SK-N-SH (cell line): ENCODE measurements at regions not wholly inside any gene's neighbourhood (a gene's known extent, or its start where the extent isn't known, plus 50 kb on each side); places are given as distances from the start of the nearest gene placed in this dataset.

Experiments
- CTCF ChIA-PET: fragments of 300-600, 350-600 bp; formaldehyde crosslinking; extraction: SDS; loops from one replicate; lab custom pipeline; 2021; lab: Yijun Ruan, JAX
- POLR2A ChIA-PET: fragments of 350-600 bp; sonication (Branson Sonifier 250); formaldehyde crosslinking; extraction: SDS; loops from one replicate; lab custom pipeline; 2020; ENCODE audit warnings: antibody characterized with exemption, inconsistent platforms; lab: Yijun Ruan, JAX
- DNase-seq: peaks from one replicate; pipeline ENCODE4 v3.0.0; 2012
- H2AFZ ChIP-seq: fragments of 200-600 bp; sonication (generic); 2 replicates; pipeline ENCODE4 v1.8.1; 2016; ENCODE audit warnings: antibody characterized with exemption, mild to moderate bottlenecking, low read depth
- H3F3A ChIP-seq: fragments of 200-600 bp; sonication (generic); replicated peaks from 2 replicates; pipeline ENCODE3; 2016; ENCODE audit warnings: antibody characterized with exemption, mild to moderate bottlenecking; ENCODE audit not compliant: insufficient read depth
- H3K27ac ChIP-seq, 2 experiments: fragments of 200-500 bp in 1 of 2; fragments of 200-600 bp in 1 of 2; sonication (Bioruptor generic) in 1 of 2; sonication (generic), shearing (Covaris generic) in 1 of 2; 2 replicates each; pipeline versions ENCODE4 v1.5.1 to v1.6.1; 2014 to 2016; ENCODE audit warnings: low read depth in 2 of 2, inconsistent platforms in 1 of 2, low read length in 1 of 2, mild to moderate bottlenecking in 1 of 2, mixed read lengths in 1 of 2
- H3K27me3 ChIP-seq: fragments of 200-600 bp; sonication (generic), shearing (Covaris generic); 2 replicates; pipeline ENCODE4 v1.6.1; 2016; ENCODE audit warnings: mixed run types; ENCODE audit not compliant: insufficient read depth
- H3K36me3 ChIP-seq, 2 experiments: fragments of 200-500 bp in 1 of 2; fragments of 200-600 bp in 1 of 2; sonication (Bioruptor generic) in 1 of 2; sonication (generic) in 1 of 2; replicated peaks in 1 of 2; 2 replicates each; pipeline versions ENCODE3 to v1.5.1; 2014 to 2016; ENCODE audit warnings: low read length in 1 of 2, mild to moderate bottlenecking in 1 of 2; ENCODE audit not compliant: insufficient read depth in 2 of 2, control insufficient read depth in 1 of 2
- H3K4me1 ChIP-seq, 2 experiments: fragments of 200-500 bp in 1 of 2; fragments of 200-600 bp in 1 of 2; sonication (Bioruptor generic) in 1 of 2; sonication (generic), shearing (Covaris generic) in 1 of 2; 2 replicates each; pipeline versions ENCODE4 v1.5.1 to v1.6.1; 2014 to 2016; ENCODE audit warnings: low read depth in 1 of 2, low read length in 1 of 2, mixed run types in 1 of 2; ENCODE audit not compliant: insufficient read depth in 2 of 2, control insufficient read depth in 1 of 2
- H3K4me2 ChIP-seq: fragments of 200-600 bp; sonication (generic), shearing (Covaris generic); 2 replicates; pipeline ENCODE4 v1.6.1; 2017; ENCODE audit warnings: mixed run types
- H3K4me3 ChIP-seq, 2 experiments: fragments of 200-500 bp in 1 of 2; fragments of 200-600 bp in 1 of 2; sonication (Bioruptor generic) in 1 of 2; sonication (generic), shearing (Covaris generic) in 1 of 2; 2 replicates each; pipeline versions ENCODE4 v1.5.1 to v1.8.1; 2014 to 2016; ENCODE audit warnings: low read depth in 2 of 2, inconsistent platforms in 1 of 2, low read length in 1 of 2, mild to moderate bottlenecking in 1 of 2, mixed read lengths in 1 of 2, moderate library complexity in 1 of 2
- H3K79me2 ChIP-seq: fragments of 200-600 bp; sonication (generic); 2 replicates; pipeline ENCODE4 v1.8.1; 2017; ENCODE audit warnings: mild to moderate bottlenecking; ENCODE audit not compliant: insufficient read depth
- H3K9ac ChIP-seq: fragments of 200-600 bp; sonication (generic); 2 replicates; pipeline ENCODE4 v1.6.1; 2017; ENCODE audit warnings: mixed run types
- H3K9me2 ChIP-seq: fragments of 200-600 bp; sonication (generic); 2 replicates; pipeline ENCODE4 v1.6.1; 2017; ENCODE audit warnings: mixed run types
- H3K9me3 ChIP-seq: fragments of 200-600 bp; sonication (generic); 2 replicates; pipeline ENCODE4 v1.6.1; 2017; ENCODE audit warnings: mixed run types, mild to moderate bottlenecking, moderate library complexity
- H4K20me1 ChIP-seq: fragments of 200-600 bp; sonication (generic); 2 replicates; pipeline ENCODE4 v1.6.1; 2017; ENCODE audit warnings: mild to moderate bottlenecking, mixed run types; ENCODE audit not compliant: insufficient read depth
- ELF1 ChIP-seq: IDR thresholded peaks from 2 replicates; pipeline ENCODE4 v1.4.0; 2012
- EP300 ChIP-seq, 2 experiments: IDR thresholded peaks; 2 replicates each; pipeline versions ENCODE4 v1.4.0 to v1.6.1; 2012; ENCODE audit warnings: borderline replicate concordance in 1 of 2, low read depth in 1 of 2, low read length in 1 of 2
- EZH2phosphoT487 ChIP-seq: fragments of 200-600 bp; sonication (generic); IDR thresholded peaks from 2 replicates; pipeline ENCODE4 v1.6.1; 2017; ENCODE audit warnings: low read depth, mixed run types, mild to moderate bottlenecking, antibody characterized with exemption, moderate library complexity, borderline replicate concordance
- FOSL2 ChIP-seq: IDR thresholded peaks from 2 replicates; pipeline ENCODE4 v1.4.0; 2012; ENCODE audit warnings: low read depth, mild to moderate bottlenecking, moderate library complexity, borderline replicate concordance
- FOXM1 ChIP-seq: IDR thresholded peaks from 2 replicates; pipeline ENCODE4 v1.4.0; 2012; ENCODE audit warnings: low read depth, mild to moderate bottlenecking
- GABPA ChIP-seq: IDR thresholded peaks from 2 replicates; pipeline ENCODE4 v1.4.0; 2012; ENCODE audit warnings: low read depth, mild to moderate bottlenecking
- JUND ChIP-seq: IDR thresholded peaks from 2 replicates; pipeline ENCODE4 v1.4.0; 2012
- MEF2A ChIP-seq: IDR thresholded peaks from 2 replicates; pipeline ENCODE4 v1.4.0; 2012; ENCODE audit warnings: low read depth, borderline replicate concordance
- MXI1 ChIP-seq: IDR thresholded peaks from 2 replicates; pipeline ENCODE4 v1.6.1; 2012; ENCODE audit warnings: mild to moderate bottlenecking, low read depth, low read length, improper control_type of control experiment
- NFIC ChIP-seq: IDR thresholded peaks from 2 replicates; pipeline ENCODE4 v1.4.0; 2012; ENCODE audit warnings: borderline replicate concordance
- NRF1 ChIP-seq: IDR thresholded peaks from 2 replicates; pipeline ENCODE4 v1.6.1; 2012; ENCODE audit warnings: low read depth, mild to moderate bottlenecking, low read length
- RXRA ChIP-seq: IDR thresholded peaks from 2 replicates; pipeline ENCODE4 v1.4.0; 2012; ENCODE audit warnings: low read depth, mild to moderate bottlenecking, borderline replicate concordance
- SIN3A ChIP-seq: IDR thresholded peaks from 2 replicates; pipeline ENCODE4 v1.6.1; 2012; ENCODE audit warnings: low read depth, mild to moderate bottlenecking, low read length, moderate library complexity, borderline replicate concordance
- SMC3 ChIP-seq: IDR thresholded peaks from 2 replicates; pipeline ENCODE4 v1.6.1; 2012; ENCODE audit warnings: low read depth, low read length, improper control_type of control experiment
- TCF12 ChIP-seq: IDR thresholded peaks from 2 replicates; pipeline ENCODE4 v1.4.0; 2012
- TEAD4 ChIP-seq: IDR thresholded peaks from 2 replicates; pipeline ENCODE4 v1.4.0; 2012; ENCODE audit warnings: mild to moderate bottlenecking, borderline replicate concordance; ENCODE audit not compliant: insufficient read depth
- YY1 ChIP-seq: IDR thresholded peaks from 2 replicates; pipeline ENCODE4 v1.4.0; 2012; ENCODE audit warnings: low read depth, mild to moderate bottlenecking
- WGBS: methylation state at CpG from one replicate; pipeline ENCODE4 v1.1.6; 2017; ENCODE audit warnings: low lambda C conversion rate; 5-methylcytosine and 5-hydroxymethylcytosine counted together
- TF ChIP-seq, protein P1 (sequence below): IDR thresholded peaks from 2 replicates; pipeline ENCODE4 v1.4.0; 2012; ENCODE audit warnings: low read depth, borderline replicate concordance
- TF ChIP-seq, protein P2 (sequence below): IDR thresholded peaks from 2 replicates; pipeline ENCODE4; 2012

DNA sequence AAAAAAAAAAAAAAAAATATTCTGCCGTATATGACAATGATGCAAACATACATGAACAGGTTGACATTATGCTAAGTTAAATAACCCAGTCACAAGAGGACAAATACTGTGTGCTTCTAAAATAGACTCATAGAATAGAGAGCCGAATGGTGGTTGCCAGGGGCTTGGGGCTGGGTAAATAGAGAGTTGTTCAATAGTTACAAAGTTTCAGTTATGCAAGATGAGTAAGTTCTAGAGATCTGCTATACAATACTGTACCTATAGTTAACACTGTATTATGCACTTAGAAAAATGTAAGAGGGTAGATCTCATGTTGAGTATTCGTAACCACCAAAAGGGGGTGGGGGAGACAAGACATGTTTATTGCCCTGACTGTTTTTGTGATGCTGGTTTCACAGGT lies 77.1 kb upstream of the GNAI1 start:
- H3K27me3 ChIP-seq, result no peaks in the 10 kb centered on the region
- no peaks in the 10 kb centered on the region for H3K9me2 ChIP-seq
- H3K4me1 ChIP-seq, result no peaks in the 10 kb centered on the region
- H3K4me3 ChIP-seq, result no peak overlapping the region
- H3K27ac ChIP-seq, result no peak overlapping the region
- H3K4me2 ChIP-seq, result no peak overlapping the region
- H2AFZ ChIP-seq, result no peak overlapping the region
- peaks cover 4% of the 10 kb centered on the region for H3F3A ChIP-seq
- CTCF ChIA-PET, result interaction anchor here (1.0 to 3.0 kb wide), 2 partner anchors 10 to 338 kb away, joined by 3 to 25 read pairs; no protein-coding TSS in a partner anchor
- DNase-seq, result no peak
- no peak overlapping the region for H3K9ac ChIP-seq
- POLR2A ChIA-PET, result no interaction called here
- TF ChIP-seq MEF2A (no peak), SMC3 (no peak), TEAD4 (no peak), NRF1 (no peak), SIN3A (no peak), EZH2phosphoT487 (no peak), NFIC (no peak), TCF12 (no peak), FOXM1 (no peak), RXRA (no peak), YY1 (no peak), EP300 (IDR thresholded peaks at IDR 0.05; ENCODE audit: borderline replicate concordance in 1 of 2, low read depth in 1 of 2, low read length in 1 of 2) (no peak), FOSL2 (no peak), ELF1 (no peak), JUND (no peak), MXI1 (no peak), GABPA (no peak)
- TF ChIP-seq, protein P1, sequence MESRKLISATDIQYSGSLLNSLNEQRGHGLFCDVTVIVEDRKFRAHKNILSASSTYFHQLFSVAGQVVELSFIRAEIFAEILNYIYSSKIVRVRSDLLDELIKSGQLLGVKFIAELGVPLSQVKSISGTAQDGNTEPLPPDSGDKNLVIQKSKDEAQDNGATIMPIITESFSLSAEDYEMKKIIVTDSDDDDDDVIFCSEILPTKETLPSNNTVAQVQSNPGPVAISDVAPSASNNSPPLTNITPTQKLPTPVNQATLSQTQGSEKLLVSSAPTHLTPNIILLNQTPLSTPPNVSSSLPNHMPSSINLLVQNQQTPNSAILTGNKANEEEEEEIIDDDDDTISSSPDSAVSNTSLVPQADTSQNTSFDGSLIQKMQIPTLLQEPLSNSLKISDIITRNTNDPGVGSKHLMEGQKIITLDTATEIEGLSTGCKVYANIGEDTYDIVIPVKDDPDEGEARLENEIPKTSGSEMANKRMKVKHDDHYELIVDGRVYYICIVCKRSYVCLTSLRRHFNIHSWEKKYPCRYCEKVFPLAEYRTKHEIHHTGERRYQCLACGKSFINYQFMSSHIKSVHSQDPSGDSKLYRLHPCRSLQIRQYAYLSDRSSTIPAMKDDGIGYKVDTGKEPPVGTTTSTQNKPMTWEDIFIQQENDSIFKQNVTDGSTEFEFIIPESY, result no peak
- TF ChIP-seq, protein P2, sequence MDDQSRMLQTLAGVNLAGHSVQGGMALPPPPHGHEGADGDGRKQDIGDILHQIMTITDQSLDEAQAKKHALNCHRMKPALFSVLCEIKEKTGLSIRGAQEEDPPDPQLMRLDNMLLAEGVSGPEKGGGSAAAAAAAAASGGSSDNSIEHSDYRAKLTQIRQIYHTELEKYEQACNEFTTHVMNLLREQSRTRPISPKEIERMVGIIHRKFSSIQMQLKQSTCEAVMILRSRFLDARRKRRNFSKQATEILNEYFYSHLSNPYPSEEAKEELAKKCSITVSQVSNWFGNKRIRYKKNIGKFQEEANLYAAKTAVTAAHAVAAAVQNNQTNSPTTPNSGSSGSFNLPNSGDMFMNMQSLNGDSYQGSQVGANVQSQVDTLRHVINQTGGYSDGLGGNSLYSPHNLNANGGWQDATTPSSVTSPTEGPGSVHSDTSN, result no peak
- WGBS, result 97% methylated on average over 3 of the region's 3 CpGs
- H3K79me2 ChIP-seq, result no peaks in the 10 kb centered on the region
- 0 out of 2 replicates have a peak, but pooled peaks cover 9% of the 10 kb centered on the region for H3K9me3 ChIP-seq
- H4K20me1 ChIP-seq, result no peaks in the 10 kb centered on the region
- no peaks in the 10 kb centered on the region for H3K36me3 ChIP-seq
